GM23248 (cell line): ENCODE measurements at regions not wholly inside any gene's neighbourhood (a gene's known extent, or its start where the extent isn't known, plus 50 kb on each side); places are given as distances from the start of the nearest gene placed in this dataset.

Experiments
- DNase-seq: peaks from one replicate; pipeline ENCODE4 v3.0.0-alpha.2; 2015
- H2AFZ ChIP-seq: fragments of 200-600 bp; sonication (generic); 2 replicates; pipeline ENCODE4 v1.6.1; 2016; ENCODE audit warnings: antibody characterized with exemption
- H3F3A ChIP-seq: fragments of 200-600 bp; sonication (generic); 2 replicates; pipeline ENCODE4 v1.6.1; 2016; ENCODE audit warnings: mild to moderate bottlenecking, antibody characterized with exemption, mixed run types; ENCODE audit not compliant: insufficient read depth
- H3K27ac ChIP-seq: fragments of 200-600 bp; sonication (generic); 2 replicates; pipeline ENCODE4 v1.5.1; 2016; ENCODE audit warnings: mild to moderate bottlenecking
- H3K27me3 ChIP-seq: fragments of 200-600 bp; sonication (generic); replicated peaks from 2 replicates; pipeline ENCODE4 v1.6.1; 2016; ENCODE audit warnings: mild to moderate bottlenecking; ENCODE audit not compliant: insufficient read depth
- H3K36me3 ChIP-seq: fragments of 200-600 bp; sonication (generic); 2 replicates; pipeline ENCODE4 v1.6.1; 2016; ENCODE audit warnings: low read depth, mild to moderate bottlenecking
- H3K4me1 ChIP-seq: fragments of 200-600 bp; sonication (generic); 2 replicates; pipeline ENCODE4 v1.6.1; 2016; ENCODE audit warnings: mild to moderate bottlenecking; ENCODE audit not compliant: insufficient read depth
- H3K4me2 ChIP-seq: fragments of 200-600 bp; sonication (generic); one replicate; pipeline ENCODE4 v1.6.1; 2016; ENCODE audit warnings: mild to moderate bottlenecking; ENCODE audit not compliant: unreplicated experiment
- H3K4me3 ChIP-seq: fragments of 200-600 bp; sonication (generic); 2 replicates; pipeline ENCODE4 v1.5.1; 2016; ENCODE audit warnings: mild to moderate bottlenecking
- H3K79me2 ChIP-seq: fragments of 200-600 bp; sonication (generic); 2 replicates; pipeline ENCODE4 v1.6.1; 2016; ENCODE audit warnings: mild to moderate bottlenecking; ENCODE audit not compliant: insufficient read depth
- H3K9ac ChIP-seq: fragments of 200-600 bp; sonication (generic); 2 replicates; pipeline ENCODE4 v1.6.1; 2016; ENCODE audit warnings: mild to moderate bottlenecking
- H3K9me2 ChIP-seq: fragments of 200-600 bp; sonication (generic); 2 replicates; pipeline ENCODE4 v1.6.1; 2016; ENCODE audit warnings: mixed run types, mild to moderate bottlenecking, moderate library complexity; ENCODE audit not compliant: insufficient read depth
- H3K9me3 ChIP-seq: fragments of 200-600 bp; sonication (generic); one replicate; pipeline ENCODE4 v1.6.1; 2017; ENCODE audit warnings: low read depth
- H4K20me1 ChIP-seq: fragments of 200-600 bp; sonication (generic); 2 replicates; pipeline ENCODE4 v1.6.0; 2016; ENCODE audit not compliant: insufficient read depth
- EZH2 ChIP-seq: fragments of 200-600 bp; sonication (generic); IDR thresholded peaks from 2 replicates; pipeline ENCODE4 v1.6.1; 2018; ENCODE audit warnings: antibody characterized with exemption, mild to moderate bottlenecking; ENCODE audit not compliant: insufficient read depth, poor library complexity, severe bottlenecking
- EZH2phosphoT487 ChIP-seq: fragments of 200-600 bp; sonication (generic); IDR thresholded peaks from 2 replicates; pipeline ENCODE4 v1.6.1; 2018; ENCODE audit warnings: antibody characterized with exemption, moderate library complexity, mild to moderate bottlenecking, low read depth; ENCODE audit not compliant: insufficient read depth
- WGBS, 2 experiments: methylation state at CpG; one replicate each; pipeline ENCODE4 v1.1.6; 2015 to 2017; ENCODE audit warnings: low lambda C conversion rate in 2 of 2, low coverage in 1 of 2; ENCODE audit errors: missing lambda C conversion rate in 2 of 2; 5-methylcytosine and 5-hydroxymethylcytosine counted together
- in situ Hi-C: fragments of 300-500 bp; cut with MboI; formaldehyde crosslinking; loops from 2 replicates; pipeline ENCODE4 v1.15.0; 2020

DNA sequence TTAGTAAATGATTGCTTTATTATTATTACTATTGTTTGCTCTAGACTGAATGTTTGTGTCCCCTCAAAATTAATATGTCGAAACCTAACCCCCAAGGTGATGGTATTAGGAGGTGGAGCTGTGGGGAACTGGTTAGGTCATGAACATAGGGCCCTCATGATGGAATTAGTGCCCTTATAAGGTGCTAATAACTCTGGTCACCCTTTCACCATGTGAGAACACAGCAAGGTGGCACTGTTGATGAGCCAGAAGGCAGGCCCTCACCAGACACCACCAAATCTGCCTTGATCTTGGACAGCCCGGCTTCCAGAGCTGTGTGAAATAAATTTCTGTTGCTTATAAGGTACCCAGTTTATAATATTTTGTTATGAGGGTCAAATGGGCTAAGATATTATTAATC is 95.8 kb downstream of the BDNF start:
- DNase-seq: no peak
- H3F3A ChIP-seq: no peaks in the 10 kb centered on the region
- H3K36me3 ChIP-seq: no peaks in the 10 kb centered on the region
- no peaks in the 10 kb centered on the region for H3K27me3 ChIP-seq
- H3K79me2 ChIP-seq: no peaks in the 10 kb centered on the region
- in situ Hi-C loops: no loop called here
- no peak overlapping the region for H3K27ac ChIP-seq
- TF ChIP-seq EZH2 (no peak), EZH2phosphoT487 (no peak)
- no peaks in the 10 kb centered on the region for H3K4me1 ChIP-seq
- H3K9me2 ChIP-seq: no peaks in the 10 kb centered on the region
- H4K20me1 ChIP-seq: no peaks in the 10 kb centered on the region
- no peak overlapping the region for H3K9ac ChIP-seq
- H3K4me2 ChIP-seq: no peak overlapping the region
- H3K9me3 ChIP-seq: no peaks in the 10 kb centered on the region
- no peak overlapping the region for H2AFZ ChIP-seq
- H3K4me3 ChIP-seq: no peak overlapping the region
- WGBS, 2 experiments: 72 to 83% methylated on average over 2 of the region's 2 CpGs

DNA sequence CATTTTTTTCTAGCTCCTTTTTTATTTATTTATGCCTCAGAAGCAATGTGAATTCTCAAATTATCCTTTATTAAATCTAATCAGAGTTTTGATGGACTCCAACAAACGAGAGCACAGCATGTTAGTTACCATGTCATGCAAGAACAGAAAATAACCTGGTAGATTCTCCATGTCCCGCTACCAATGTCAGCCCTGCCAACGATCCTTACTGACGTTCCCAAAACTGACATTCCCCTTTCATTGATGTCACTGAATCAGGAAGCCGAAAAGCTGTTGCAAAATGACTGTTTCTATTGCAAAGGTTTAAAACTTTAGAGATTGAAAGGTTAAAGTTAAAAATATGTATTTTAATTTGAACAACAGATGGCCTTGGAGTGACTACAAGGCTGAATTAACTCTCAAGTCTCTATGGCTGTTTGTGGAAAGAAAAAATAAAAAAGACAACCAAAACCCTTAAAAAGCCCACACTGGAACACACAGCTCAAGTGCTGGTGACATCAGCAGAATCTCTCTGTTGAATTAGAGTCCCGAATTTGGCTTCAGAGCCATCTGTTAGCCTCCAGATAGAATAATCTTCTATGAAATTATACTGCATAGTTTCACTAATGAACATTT is 96.8 kb downstream of the BDNF start:
- no peak overlapping the region for H3K27ac ChIP-seq
- H3K9me2 ChIP-seq: no peaks in the 10 kb centered on the region
- WGBS, 2 experiments: 49 to 52% methylated on average over 6 of the region's 6 CpGs
- H3K9me3 ChIP-seq: no peaks in the 10 kb centered on the region
- H3K4me3 ChIP-seq: no peak overlapping the region
- H3K79me2 ChIP-seq: no peaks in the 10 kb centered on the region
- no peak overlapping the region for H3K4me2 ChIP-seq
- in situ Hi-C loops: no loop called here
- no peak for DNase-seq
- H4K20me1 ChIP-seq: no peaks in the 10 kb centered on the region
- H3K9ac ChIP-seq: no peak overlapping the region
- no peaks in the 10 kb centered on the region for H3K27me3 ChIP-seq
- H3K36me3 ChIP-seq: no peaks in the 10 kb centered on the region
- TF ChIP-seq EZH2phosphoT487 (no peak), EZH2 (no peak)
- H2AFZ ChIP-seq: no peak overlapping the region
- no peaks in the 10 kb centered on the region for H3F3A ChIP-seq
- H3K4me1 ChIP-seq: no peaks in the 10 kb centered on the region

DNA sequence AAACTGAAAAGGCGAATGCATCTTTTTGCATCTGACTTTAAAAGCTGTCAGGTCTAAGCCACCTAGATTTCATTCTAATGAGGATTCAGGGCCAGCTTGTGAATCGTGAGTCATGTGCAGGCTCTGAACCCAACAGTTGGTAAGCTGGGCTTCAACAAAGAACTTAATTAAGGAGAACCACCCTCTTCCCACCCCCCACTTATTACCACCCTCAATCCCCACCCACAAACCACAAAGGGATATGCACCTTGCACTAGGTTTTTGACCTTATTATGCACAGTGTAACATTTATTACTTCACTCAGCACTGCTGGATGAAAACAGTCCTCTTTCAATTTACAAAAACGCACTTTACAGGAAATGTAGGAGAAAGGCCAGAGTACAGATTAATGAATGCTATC is 94.1 kb upstream of the LIN7C start:
- Histone ChIP-seq H3K4me1 (no peaks in the 10 kb centered on the region), H3K79me2 (no peaks in the 10 kb centered on the region), H3K36me3 (no peaks in the 10 kb centered on the region), H3F3A (no peaks in the 10 kb centered on the region), H3K9ac (no peak overlapping the region), H4K20me1 (no peaks in the 10 kb centered on the region), H2AFZ (no peak overlapping the region), H3K4me3 (no peak overlapping the region), H3K4me2 (no peak overlapping the region), H3K9me2 (no peaks in the 10 kb centered on the region), H3K27ac (no peak overlapping the region), H3K9me3 (no peaks in the 10 kb centered on the region), H3K27me3 (no peaks in the 10 kb centered on the region)
- in situ Hi-C loops: no loop called here
- WGBS, 2 experiments: 79 to 84% methylated on average over 3 of the region's 3 CpGs
- no peak for DNase-seq
- TF ChIP-seq EZH2phosphoT487: no peak
- no peak for TF ChIP-seq EZH2

DNA sequence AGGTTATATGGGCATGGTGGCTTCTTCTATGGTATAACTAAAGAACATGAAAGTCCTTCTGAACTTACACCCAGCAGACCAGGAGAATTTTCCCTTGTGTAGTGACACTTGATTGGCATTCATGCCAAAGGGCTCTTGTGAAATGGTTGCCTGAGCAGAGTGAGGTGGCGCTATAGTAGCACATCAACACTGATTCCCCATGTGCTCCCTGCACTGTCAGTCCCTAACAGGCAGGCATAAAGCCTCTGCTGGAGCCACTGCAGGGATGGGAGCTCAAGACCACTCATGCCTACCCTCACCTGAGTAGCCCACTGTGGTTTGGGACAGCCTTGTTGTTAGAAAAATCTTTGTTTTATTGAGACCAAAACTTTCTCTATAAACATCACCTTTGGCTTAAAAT is 92.6 kb upstream of the LIN7C start:
- H3K9me2 ChIP-seq: no peaks in the 10 kb centered on the region
- TF ChIP-seq EZH2phosphoT487 (no peak), EZH2 (no peak)
- no peak overlapping the region for H3K4me2 ChIP-seq
- no peaks in the 10 kb centered on the region for H3K27me3 ChIP-seq
- no peak overlapping the region for H2AFZ ChIP-seq
- H3K4me1 ChIP-seq: no peaks in the 10 kb centered on the region
- H3K9me3 ChIP-seq: no peaks in the 10 kb centered on the region
- H3K36me3 ChIP-seq: no peaks in the 10 kb centered on the region
- DNase-seq: no peak
- WGBS, 2 experiments: 89 to 94% methylated on average over 1 of the region's 1 CpG
- in situ Hi-C loops: no loop called here
- H3F3A ChIP-seq: no peaks in the 10 kb centered on the region
- no peaks in the 10 kb centered on the region for H3K79me2 ChIP-seq
- H3K4me3 ChIP-seq: no peak overlapping the region
- no peaks in the 10 kb centered on the region for H4K20me1 ChIP-seq
- no peak overlapping the region for H3K9ac ChIP-seq
- no peak overlapping the region for H3K27ac ChIP-seq

DNA sequence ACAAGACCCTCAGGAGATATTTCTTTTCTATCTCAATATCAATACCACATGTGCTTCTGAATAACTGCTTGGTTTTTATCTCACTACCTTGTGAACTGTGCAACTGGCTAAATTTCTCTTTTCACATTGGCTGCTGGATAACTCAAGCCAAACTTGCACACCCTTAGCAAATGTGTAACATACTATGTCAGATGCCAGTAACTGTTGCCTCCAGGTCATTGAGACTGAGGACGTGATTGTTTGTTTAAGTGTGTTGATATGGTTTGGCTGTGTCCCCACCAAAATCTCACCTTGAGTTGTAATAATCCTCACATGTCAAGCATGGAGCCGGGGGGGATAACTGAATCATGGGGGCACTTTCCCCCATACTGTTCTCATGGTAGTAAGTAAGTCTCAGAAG is 90.2 kb upstream of the LIN7C start:
- no peak overlapping the region for H3K4me3 ChIP-seq
- WGBS, 2 experiments: 81 to 94% methylated on average over 2 of the region's 2 CpGs
- H3K79me2 ChIP-seq: no peaks in the 10 kb centered on the region
- H3F3A ChIP-seq: 0 out of 2 replicates have a peak, but pooled peaks cover 5% of the 10 kb centered on the region
- H3K9me3 ChIP-seq: no peaks in the 10 kb centered on the region
- in situ Hi-C loops: no loop called here
- no peaks in the 10 kb centered on the region for H3K36me3 ChIP-seq
- H4K20me1 ChIP-seq: no peaks in the 10 kb centered on the region
- DNase-seq: no peak
- H3K9ac ChIP-seq: no peak overlapping the region
- TF ChIP-seq EZH2phosphoT487: no peak
- TF ChIP-seq EZH2: no peak
- H3K4me1 ChIP-seq: no peaks in the 10 kb centered on the region
- H2AFZ ChIP-seq: no peak overlapping the region
- no peaks in the 10 kb centered on the region for H3K9me2 ChIP-seq
- H3K27me3 ChIP-seq: no peaks in the 10 kb centered on the region
- H3K4me2 ChIP-seq: no peak overlapping the region
- no peak overlapping the region for H3K27ac ChIP-seq
